ENCODE measurements at regions not wholly inside any gene's neighbourhood (a gene's known extent, or its start where the extent isn't known, plus 50 kb on each side); places are given as distances from the start of the nearest gene placed in this dataset.
"Not testable (repeated sequence)": the region's sequence is repeated elsewhere in the genome, so short reads cannot be mapped to it uniquely, and the experiment has no call there.

GRCh38 chr2:234794866-234795265 is 157.0 kb upstream of the SH3BP4 start:
- Histone ChIP-seq H3K36me3 (no peaks in the 10 kb centered on the region), H3K27ac (no peak overlapping the region), H3K9me3 (no peaks in the 10 kb centered on the region), H3K4me3 (no peak overlapping the region), H3K27me3 (no peaks in the 10 kb centered on the region), H3K4me1 (no peaks in the 10 kb centered on the region)
- TF ChIP-seq, protein P1, sequence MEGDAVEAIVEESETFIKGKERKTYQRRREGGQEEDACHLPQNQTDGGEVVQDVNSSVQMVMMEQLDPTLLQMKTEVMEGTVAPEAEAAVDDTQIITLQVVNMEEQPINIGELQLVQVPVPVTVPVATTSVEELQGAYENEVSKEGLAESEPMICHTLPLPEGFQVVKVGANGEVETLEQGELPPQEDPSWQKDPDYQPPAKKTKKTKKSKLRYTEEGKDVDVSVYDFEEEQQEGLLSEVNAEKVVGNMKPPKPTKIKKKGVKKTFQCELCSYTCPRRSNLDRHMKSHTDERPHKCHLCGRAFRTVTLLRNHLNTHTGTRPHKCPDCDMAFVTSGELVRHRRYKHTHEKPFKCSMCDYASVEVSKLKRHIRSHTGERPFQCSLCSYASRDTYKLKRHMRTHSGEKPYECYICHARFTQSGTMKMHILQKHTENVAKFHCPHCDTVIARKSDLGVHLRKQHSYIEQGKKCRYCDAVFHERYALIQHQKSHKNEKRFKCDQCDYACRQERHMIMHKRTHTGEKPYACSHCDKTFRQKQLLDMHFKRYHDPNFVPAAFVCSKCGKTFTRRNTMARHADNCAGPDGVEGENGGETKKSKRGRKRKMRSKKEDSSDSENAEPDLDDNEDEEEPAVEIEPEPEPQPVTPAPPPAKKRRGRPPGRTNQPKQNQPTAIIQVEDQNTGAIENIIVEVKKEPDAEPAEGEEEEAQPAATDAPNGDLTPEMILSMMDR (IDR thresholded peaks at IDR 0.05) = no peak
- no peak for DNase-seq (ENCODE audit: low spot score)

- Histone ChIP-seq H3K4me1 (no peaks in the 10 kb centered on the region), H3K4me3 (no peak overlapping the region), H3K36me3 (no peaks in the 10 kb centered on the region), H3K9me3 (no peaks in the 10 kb centered on the region), H3K27me3 (no peaks in the 10 kb centered on the region), H3K27ac (no peak overlapping the region)
- no peak for DNase-seq (ENCODE audit: low spot score)
- TF ChIP-seq, protein P1 (IDR thresholded peaks at IDR 0.05) = no peak
These were observed 158.5 kb upstream of the SH3BP4 start for GRCh38 chr2:234793212-234793785.

DNA sequence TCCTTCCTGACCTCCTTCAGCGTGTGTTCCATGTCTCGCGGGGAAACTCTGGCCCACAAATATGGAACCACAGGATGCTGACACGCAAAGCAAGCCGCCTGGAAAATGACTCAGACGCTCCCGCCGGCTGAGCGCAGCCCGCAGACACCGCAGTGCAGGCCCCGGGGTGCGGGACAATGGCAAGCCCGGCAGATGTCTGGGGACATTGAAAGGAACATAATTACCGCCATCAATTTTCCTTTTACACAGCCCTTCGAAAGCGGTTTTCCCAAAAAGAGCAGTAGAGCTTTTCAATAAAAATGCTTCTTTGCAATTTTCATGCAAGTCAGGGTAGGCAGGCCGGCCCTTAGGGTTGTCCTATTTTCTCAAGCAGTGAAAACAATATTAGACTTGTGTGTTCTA is 159.2 kb upstream of the SH3BP4 start:
- Histone ChIP-seq H3K27ac (no peak overlapping the region), H3K27me3 (no peaks in the 10 kb centered on the region), H3K9me3 (no peaks in the 10 kb centered on the region), H3K4me3 (no peak overlapping the region), H3K4me1 (no peaks in the 10 kb centered on the region), H3K36me3 (no peaks in the 10 kb centered on the region)
- TF ChIP-seq, protein P1 (IDR thresholded peaks at IDR 0.05) = no peak
- no peak for DNase-seq (ENCODE audit: low spot score)

- H3K9me3 ChIP-seq; H3K4me3 ChIP-seq; H3K4me1 ChIP-seq; H3K27me3 ChIP-seq; H3K27ac ChIP-seq; DNase-seq (ENCODE audit: low spot score); H3K36me3 ChIP-seq: not testable (repeated sequence)
These were observed 159.7 kb upstream of the SH3BP4 start for GRCh38 chr2:234792096-234792495.

DNA sequence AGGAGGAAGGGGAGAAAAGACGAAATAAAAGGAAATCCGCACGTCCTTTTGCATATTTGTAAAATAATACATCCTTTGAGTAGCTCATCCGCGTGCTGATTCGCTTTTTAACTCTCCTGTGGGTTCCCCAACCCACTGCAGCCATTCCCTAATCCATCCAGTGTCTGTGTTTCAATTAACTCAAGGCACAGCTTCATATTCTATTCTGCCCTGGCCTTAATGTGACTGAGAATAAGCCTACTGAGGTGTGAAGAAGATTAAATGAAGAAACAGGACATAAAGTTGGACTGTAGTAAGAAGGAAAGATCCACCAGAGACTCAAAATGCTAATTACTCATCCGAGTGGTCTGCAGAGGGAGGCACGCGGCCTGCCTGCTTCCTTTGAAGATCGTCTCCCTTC is 161.4 kb upstream of the SH3BP4 start:
- Histone ChIP-seq H3K4me1 (no peaks in the 10 kb centered on the region), H3K27ac (no peak overlapping the region), H3K36me3 (no peaks in the 10 kb centered on the region), H3K27me3 (no peaks in the 10 kb centered on the region), H3K9me3 (no peaks in the 10 kb centered on the region), H3K4me3 (no peak overlapping the region)
- DNase-seq (ENCODE audit: low spot score) = no peak
- TF ChIP-seq, protein P1 (IDR thresholded peaks at IDR 0.05) = no peak

GRCh38 chr2:234789556-234790325 is 162.1 kb upstream of the SH3BP4 start:
- H3K36me3 ChIP-seq = no peaks in the 10 kb centered on the region
- no peaks in the 10 kb centered on the region for H3K9me3 ChIP-seq
- TF ChIP-seq, protein P1 (IDR thresholded peaks at IDR 0.05) = no peak
- DNase-seq (ENCODE audit: low spot score) = no peak
- no peak overlapping the region for H3K4me3 ChIP-seq
- no peaks in the 10 kb centered on the region for H3K4me1 ChIP-seq
- no peak overlapping the region for H3K27ac ChIP-seq
- no peaks in the 10 kb centered on the region for H3K27me3 ChIP-seq

Data from right atrium auricular region (tissue), 2 donors.